Omental fat pad (tissue), 3 donors: ENCODE measurements at regions not wholly inside any gene's neighbourhood (a gene's known extent, or its start where the extent isn't known, plus 50 kb on each side); places are given as distances from the start of the nearest gene placed in this dataset.

Experiments
- ATAC-seq: fragments of 150-250 bp; one replicate; pipeline ENCODE4 v1.9.1; 2016; ENCODE audit warnings: mild to moderate bottlenecking, moderate library complexity; ENCODE audit not compliant: low FRiP score
- DNase-seq: peaks from one replicate; pipeline ENCODE4 v3.0.0-alpha.2; 2019; ENCODE audit warnings: low spot score
- CTCF ChIP-seq, 3 donors: fragments of 450-650 bp; IDR thresholded peaks; one replicate each; pipeline ENCODE4 v1.5.1; 2016 to 2017; ENCODE audit warnings: antibody characterized with exemption in 3 of 3, mild to moderate bottlenecking in 3 of 3, moderate library complexity in 2 of 3

GRCh38 chr13:34640179-34640992, 301.7 kb upstream of the NBEA start:
- ATAC-seq (no peak), DNase-seq (no peak)
- no peak for TF ChIP-seq CTCF (IDR thresholded peaks at IDR 0.05)

GRCh38 chr13:34640993-34641330, 301.1 kb upstream of the NBEA start:
- TF ChIP-seq CTCF (IDR thresholded peaks at IDR 0.05) = no peak
- no peak for DNase-seq
- ATAC-seq = no peak

GRCh38 chr13:34647379-34648150, 294.5 kb upstream of the NBEA start:
- no peak for ATAC-seq
- DNase-seq = no peak
- no peak for TF ChIP-seq CTCF (IDR thresholded peaks at IDR 0.05)

- TF ChIP-seq CTCF (IDR thresholded peaks at IDR 0.05) = no peak
- DNase-seq = no peak
- ATAC-seq = no peak
These were observed 287.9 kb upstream of the NBEA start for GRCh38 chr13:34654203-34654602.

- DNase-seq = no peak
- ATAC-seq = no peak
These were observed 287.4 kb upstream of the NBEA start for GRCh38 chr13:34654647-34655046.

GRCh38 chr13:34655554-34655953, 286.5 kb upstream of the NBEA start:
- no peak for TF ChIP-seq CTCF (IDR thresholded peaks at IDR 0.05)
- DNase-seq (no peak), ATAC-seq (no peak)

More at GRCh38 chr13:34654647-34655046, 287.4 kb upstream of the NBEA start:
- no peak for TF ChIP-seq CTCF (IDR thresholded peaks at IDR 0.05)
